WTC11 (cell line): ENCODE measurements at regions not wholly inside any gene's neighbourhood (a gene's known extent, or its start where the extent isn't known, plus 50 kb on each side); places are given as distances from the start of the nearest gene placed in this dataset.

Experiments used
- ATAC-seq: fragments of 200-7000 bp; cut with Tn5 transposase; 2 replicates; pipeline ENCODE4 v1.10.0; 2021; ENCODE audit warnings: mild to moderate bottlenecking, moderate library complexity
- CTCF ChIA-PET: fragments of 300-600 bp; sonication (Branson Sonifier 250); formaldehyde crosslinking; loops from one replicate; lab custom pipeline; 2021; ENCODE audit warnings: antibody characterized with exemption; lab: Charles Lee
- POLR2A ChIA-PET: fragments of 350-600 bp; sonication (Branson Sonifier 250); formaldehyde crosslinking; loops from one replicate; lab custom pipeline; 2021; ENCODE audit warnings: antibody characterized with exemption; lab: Charles Lee
- DNase-seq: peaks from one replicate; pipeline ENCODE4 v3.0.0; 2021; ENCODE audit warnings: low spot score
- H3K27ac Mint-ChIP-seq: 2 replicates; pipeline ENCODE4 v1.8.0; 2021; ENCODE audit warnings: mixed read lengths
- H3K27me3 Mint-ChIP-seq: 2 replicates; pipeline ENCODE4 v1.8.0; 2021; ENCODE audit warnings: low read depth, mild to moderate bottlenecking, moderate library complexity, mixed read lengths
- H3K36me3 Mint-ChIP-seq: 2 replicates; pipeline ENCODE4 v1.8.0; 2021; ENCODE audit warnings: mixed read lengths
- H3K4me1 Mint-ChIP-seq: 2 replicates; pipeline ENCODE4 v1.8.0; 2022; ENCODE audit warnings: mixed read lengths
- H3K4me3 Mint-ChIP-seq: 2 replicates; pipeline ENCODE4 v1.8.0; 2021; ENCODE audit warnings: mild to moderate bottlenecking, moderate library complexity, mixed read lengths
- H3K9me3 Mint-ChIP-seq: 2 replicates; pipeline ENCODE4 v1.8.0; 2021; ENCODE audit warnings: mixed read lengths
- ESRRA ChIP-seq: sonication (generic); formaldehyde crosslinking; IDR thresholded peaks from 2 replicates; pipeline ENCODE4 v1.8.1; 2022; ENCODE audit warnings: mild to moderate bottlenecking, missing genetic modification reagents, borderline replicate concordance
- GRHL2 ChIP-seq: fragments of 250-450 bp; sonication (Bioruptor Pico); IDR thresholded peaks from 2 replicates; pipeline ENCODE4 v1.8.0; 2022; ENCODE audit warnings: mild to moderate bottlenecking, moderate library complexity; ENCODE audit not compliant: insufficient replicate concordance, severe bottlenecking
- MAX ChIP-seq: sonication (generic); formaldehyde crosslinking; IDR thresholded peaks from 2 replicates; pipeline ENCODE4 v1.8.0; 2022; ENCODE audit warnings: mild to moderate bottlenecking, missing genetic modification reagents
- NR2C2 ChIP-seq: sonication (generic); formaldehyde crosslinking; IDR thresholded peaks from 2 replicates; pipeline ENCODE4 v1.8.0; 2022; ENCODE audit warnings: mild to moderate bottlenecking, missing genetic modification reagents
- NR3C1 ChIP-seq: sonication (generic); formaldehyde crosslinking; conservative IDR thresholded peaks from 2 replicates; pipeline ENCODE4 v1.8.1; 2023; ENCODE audit warnings: low read depth, mild to moderate bottlenecking, missing genetic modification reagents
- RORB ChIP-seq: fragments of 250-450 bp; sonication (Bioruptor Pico); IDR thresholded peaks from 2 replicates; pipeline ENCODE4 v1.9.0; 2021; ENCODE audit warnings: mild to moderate bottlenecking
- TP53 ChIP-seq: sonication (generic); formaldehyde crosslinking; IDR thresholded peaks from 2 replicates; pipeline ENCODE4 v1.8.1; 2023; ENCODE audit warnings: mild to moderate bottlenecking, missing genetic modification reagents
- USF1 ChIP-seq: sonication (generic); formaldehyde crosslinking; IDR thresholded peaks from 2 replicates; pipeline ENCODE4 v1.8.0; 2022; ENCODE audit warnings: mild to moderate bottlenecking, missing genetic modification reagents
- ZBTB21 ChIP-seq: sonication (generic); formaldehyde crosslinking; IDR thresholded peaks from 2 replicates; pipeline ENCODE4 v1.8.1; 2023; ENCODE audit warnings: mild to moderate bottlenecking, missing genetic modification reagents, borderline replicate concordance
- ZNF138 ChIP-seq: sonication (generic); formaldehyde crosslinking; conservative IDR thresholded peaks from 2 replicates; pipeline ENCODE4 v1.8.1; 2022; ENCODE audit warnings: mild to moderate bottlenecking, moderate library complexity, missing genetic modification reagents
- ZNF232 ChIP-seq: sonication (generic); formaldehyde crosslinking; IDR thresholded peaks from 2 replicates; pipeline ENCODE4 v1.8.0; 2022; ENCODE audit warnings: mild to moderate bottlenecking, missing genetic modification reagents
- ZSCAN18 ChIP-seq: fragments of 250-450 bp; sonication (Bioruptor Pico); IDR thresholded peaks from 2 replicates; pipeline ENCODE4 v2.1.2; 2022; ENCODE audit warnings: mild to moderate bottlenecking, moderate library complexity
- TF ChIP-seq, protein P1 (sequence below): sonication (generic); formaldehyde crosslinking; IDR thresholded peaks from 2 replicates; pipeline ENCODE4 v1.8.0; 2023; ENCODE audit warnings: mild to moderate bottlenecking, missing genetic modification reagents
- TF ChIP-seq, protein P2 (sequence below): fragments of 250-450 bp; sonication (Bioruptor Pico); conservative IDR thresholded peaks from 2 replicates; pipeline ENCODE4 v1.9.0; 2021; ENCODE audit warnings: mild to moderate bottlenecking
- TF ChIP-seq, protein P3 (sequence below): fragments of 200-600 bp; IDR thresholded peaks from 2 replicates; pipeline ENCODE4 v1.8.0; 2022; ENCODE audit warnings: antibody characterized with exemption
- TF ChIP-seq, protein P4 (sequence below): sonication (generic); formaldehyde crosslinking; IDR thresholded peaks from 2 replicates; pipeline ENCODE4 v1.8.1; 2022; ENCODE audit warnings: missing genetic modification reagents, borderline replicate concordance
- TF ChIP-seq, protein P5 (sequence below): sonication (generic); formaldehyde crosslinking; conservative IDR thresholded peaks from 2 replicates; pipeline ENCODE4 v1.8.1; 2022; ENCODE audit warnings: mild to moderate bottlenecking, missing genetic modification reagents
- TF ChIP-seq, protein P6 (sequence below): sonication (generic); formaldehyde crosslinking; IDR thresholded peaks from 2 replicates; pipeline ENCODE4 v1.8.1; 2022; ENCODE audit warnings: low read depth, mild to moderate bottlenecking, moderate library complexity, missing genetic modification reagents, borderline replicate concordance
- TF ChIP-seq, protein P7 (sequence below): sonication (generic); formaldehyde crosslinking; IDR thresholded peaks from 2 replicates; pipeline ENCODE4 v1.8.1; 2023; ENCODE audit warnings: mild to moderate bottlenecking, missing genetic modification reagents

- TF ChIP-seq ESRRA (CRISPR knock-in tag) = no peak
Measured at GRCh38 chr21:34003428-34003827, 70.0 kb upstream of the MRPS6 start (continued).

GRCh38 chr21:34000375-34000774 is 73.0 kb upstream of the MRPS6 start:
- H3K4me3 Mint-ChIP-seq = no peak overlapping the region
- DNase-seq (no peak), ATAC-seq (no peak)
- POLR2A ChIA-PET = no interaction called here
- H3K27ac Mint-ChIP-seq = no peak overlapping the region
- CTCF ChIA-PET = interaction anchor here (1.2 to 2.0 kb wide), 2 partner anchors 76 to 347 kb away, joined by 4 read pairs; no protein-coding TSS in a partner anchor
- TF ChIP-seq GRHL2 = no peak
- TF ChIP-seq MAX (CRISPR knock-in tag) = no peak
- TF ChIP-seq USF1 (CRISPR knock-in tag) = no peak
- TF ChIP-seq ZNF138 (CRISPR knock-in tag) = no peak
- no peak for TF ChIP-seq NR3C1 (CRISPR knock-in tag)
- TF ChIP-seq, protein P1, sequence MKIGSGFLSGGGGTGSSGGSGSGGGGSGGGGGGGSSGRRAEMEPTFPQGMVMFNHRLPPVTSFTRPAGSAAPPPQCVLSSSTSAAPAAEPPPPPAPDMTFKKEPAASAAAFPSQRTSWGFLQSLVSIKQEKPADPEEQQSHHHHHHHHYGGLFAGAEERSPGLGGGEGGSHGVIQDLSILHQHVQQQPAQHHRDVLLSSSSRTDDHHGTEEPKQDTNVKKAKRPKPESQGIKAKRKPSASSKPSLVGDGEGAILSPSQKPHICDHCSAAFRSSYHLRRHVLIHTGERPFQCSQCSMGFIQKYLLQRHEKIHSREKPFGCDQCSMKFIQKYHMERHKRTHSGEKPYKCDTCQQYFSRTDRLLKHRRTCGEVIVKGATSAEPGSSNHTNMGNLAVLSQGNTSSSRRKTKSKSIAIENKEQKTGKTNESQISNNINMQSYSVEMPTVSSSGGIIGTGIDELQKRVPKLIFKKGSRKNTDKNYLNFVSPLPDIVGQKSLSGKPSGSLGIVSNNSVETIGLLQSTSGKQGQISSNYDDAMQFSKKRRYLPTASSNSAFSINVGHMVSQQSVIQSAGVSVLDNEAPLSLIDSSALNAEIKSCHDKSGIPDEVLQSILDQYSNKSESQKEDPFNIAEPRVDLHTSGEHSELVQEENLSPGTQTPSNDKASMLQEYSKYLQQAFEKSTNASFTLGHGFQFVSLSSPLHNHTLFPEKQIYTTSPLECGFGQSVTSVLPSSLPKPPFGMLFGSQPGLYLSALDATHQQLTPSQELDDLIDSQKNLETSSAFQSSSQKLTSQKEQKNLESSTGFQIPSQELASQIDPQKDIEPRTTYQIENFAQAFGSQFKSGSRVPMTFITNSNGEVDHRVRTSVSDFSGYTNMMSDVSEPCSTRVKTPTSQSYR (CRISPR knock-in tag) = no peak
- TF ChIP-seq, protein P2, sequence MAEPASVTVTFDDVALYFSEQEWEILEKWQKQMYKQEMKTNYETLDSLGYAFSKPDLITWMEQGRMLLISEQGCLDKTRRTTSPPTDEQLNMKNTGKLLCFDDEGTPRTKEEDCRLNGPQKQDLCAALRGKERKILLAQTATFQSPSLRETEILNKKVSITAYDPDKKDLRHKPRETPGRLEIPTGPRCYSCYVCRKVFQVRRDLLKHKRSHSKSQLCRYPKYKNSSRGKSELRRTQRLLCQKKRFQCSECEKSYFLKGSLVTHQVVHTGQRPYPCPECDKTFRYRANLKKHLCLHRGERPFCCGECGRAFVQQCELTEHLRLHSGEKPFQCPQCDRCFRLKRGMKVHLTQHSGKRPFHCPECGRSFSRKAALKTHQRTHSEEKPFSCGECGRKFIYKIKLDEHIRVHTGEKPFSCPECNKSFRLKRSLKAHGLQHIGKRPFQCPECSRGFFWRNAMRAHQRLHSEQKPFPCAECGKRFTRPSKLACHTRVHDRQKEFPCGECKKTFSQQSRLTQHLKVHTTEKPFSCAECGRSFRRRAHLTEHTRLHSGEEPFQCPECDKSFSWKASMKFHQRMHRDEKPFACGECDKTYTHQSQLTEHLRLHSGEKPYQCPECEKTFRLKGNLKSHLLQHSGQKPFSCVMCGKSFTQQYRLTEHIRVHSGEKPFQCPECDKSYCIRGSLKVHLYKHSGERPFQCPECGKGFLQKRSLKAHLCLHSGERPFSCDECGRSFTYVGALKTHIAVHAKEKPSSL = no peak
- no peak for TF ChIP-seq ZNF232 (CRISPR knock-in tag)
- no peak for TF ChIP-seq ZSCAN18
- TF ChIP-seq, protein P3, sequence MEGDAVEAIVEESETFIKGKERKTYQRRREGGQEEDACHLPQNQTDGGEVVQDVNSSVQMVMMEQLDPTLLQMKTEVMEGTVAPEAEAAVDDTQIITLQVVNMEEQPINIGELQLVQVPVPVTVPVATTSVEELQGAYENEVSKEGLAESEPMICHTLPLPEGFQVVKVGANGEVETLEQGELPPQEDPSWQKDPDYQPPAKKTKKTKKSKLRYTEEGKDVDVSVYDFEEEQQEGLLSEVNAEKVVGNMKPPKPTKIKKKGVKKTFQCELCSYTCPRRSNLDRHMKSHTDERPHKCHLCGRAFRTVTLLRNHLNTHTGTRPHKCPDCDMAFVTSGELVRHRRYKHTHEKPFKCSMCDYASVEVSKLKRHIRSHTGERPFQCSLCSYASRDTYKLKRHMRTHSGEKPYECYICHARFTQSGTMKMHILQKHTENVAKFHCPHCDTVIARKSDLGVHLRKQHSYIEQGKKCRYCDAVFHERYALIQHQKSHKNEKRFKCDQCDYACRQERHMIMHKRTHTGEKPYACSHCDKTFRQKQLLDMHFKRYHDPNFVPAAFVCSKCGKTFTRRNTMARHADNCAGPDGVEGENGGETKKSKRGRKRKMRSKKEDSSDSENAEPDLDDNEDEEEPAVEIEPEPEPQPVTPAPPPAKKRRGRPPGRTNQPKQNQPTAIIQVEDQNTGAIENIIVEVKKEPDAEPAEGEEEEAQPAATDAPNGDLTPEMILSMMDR = no peak
- TF ChIP-seq, protein P4, sequence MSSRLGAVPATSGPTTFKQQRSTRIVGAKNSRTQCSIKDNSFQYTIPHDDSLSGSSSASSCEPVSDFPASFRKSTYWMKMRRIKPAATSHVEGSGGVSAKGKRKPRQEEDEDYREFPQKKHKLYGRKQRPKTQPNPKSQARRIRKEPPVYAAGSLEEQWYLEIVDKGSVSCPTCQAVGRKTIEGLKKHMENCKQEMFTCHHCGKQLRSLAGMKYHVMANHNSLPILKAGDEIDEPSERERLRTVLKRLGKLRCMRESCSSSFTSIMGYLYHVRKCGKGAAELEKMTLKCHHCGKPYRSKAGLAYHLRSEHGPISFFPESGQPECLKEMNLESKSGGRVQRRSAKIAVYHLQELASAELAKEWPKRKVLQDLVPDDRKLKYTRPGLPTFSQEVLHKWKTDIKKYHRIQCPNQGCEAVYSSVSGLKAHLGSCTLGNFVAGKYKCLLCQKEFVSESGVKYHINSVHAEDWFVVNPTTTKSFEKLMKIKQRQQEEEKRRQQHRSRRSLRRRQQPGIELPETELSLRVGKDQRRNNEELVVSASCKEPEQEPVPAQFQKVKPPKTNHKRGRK (CRISPR knock-in tag) = no peak
- TF ChIP-seq ZBTB21 (CRISPR knock-in tag) = no peak
- TF ChIP-seq, protein P5, sequence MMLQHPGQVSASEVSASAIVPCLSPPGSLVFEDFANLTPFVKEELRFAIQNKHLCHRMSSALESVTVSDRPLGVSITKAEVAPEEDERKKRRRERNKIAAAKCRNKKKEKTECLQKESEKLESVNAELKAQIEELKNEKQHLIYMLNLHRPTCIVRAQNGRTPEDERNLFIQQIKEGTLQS (CRISPR knock-in tag) = no peak
- TF ChIP-seq TP53 = no peak
- no peak for TF ChIP-seq RORB
- no peak for TF ChIP-seq NR2C2 (CRISPR knock-in tag)
- TF ChIP-seq, protein P6, sequence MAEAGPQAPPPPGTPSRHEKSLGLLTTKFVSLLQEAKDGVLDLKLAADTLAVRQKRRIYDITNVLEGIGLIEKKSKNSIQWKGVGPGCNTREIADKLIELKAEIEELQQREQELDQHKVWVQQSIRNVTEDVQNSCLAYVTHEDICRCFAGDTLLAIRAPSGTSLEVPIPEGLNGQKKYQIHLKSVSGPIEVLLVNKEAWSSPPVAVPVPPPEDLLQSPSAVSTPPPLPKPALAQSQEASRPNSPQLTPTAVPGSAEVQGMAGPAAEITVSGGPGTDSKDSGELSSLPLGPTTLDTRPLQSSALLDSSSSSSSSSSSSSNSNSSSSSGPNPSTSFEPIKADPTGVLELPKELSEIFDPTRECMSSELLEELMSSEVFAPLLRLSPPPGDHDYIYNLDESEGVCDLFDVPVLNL (CRISPR knock-in tag) = no peak
- TF ChIP-seq, protein P7, sequence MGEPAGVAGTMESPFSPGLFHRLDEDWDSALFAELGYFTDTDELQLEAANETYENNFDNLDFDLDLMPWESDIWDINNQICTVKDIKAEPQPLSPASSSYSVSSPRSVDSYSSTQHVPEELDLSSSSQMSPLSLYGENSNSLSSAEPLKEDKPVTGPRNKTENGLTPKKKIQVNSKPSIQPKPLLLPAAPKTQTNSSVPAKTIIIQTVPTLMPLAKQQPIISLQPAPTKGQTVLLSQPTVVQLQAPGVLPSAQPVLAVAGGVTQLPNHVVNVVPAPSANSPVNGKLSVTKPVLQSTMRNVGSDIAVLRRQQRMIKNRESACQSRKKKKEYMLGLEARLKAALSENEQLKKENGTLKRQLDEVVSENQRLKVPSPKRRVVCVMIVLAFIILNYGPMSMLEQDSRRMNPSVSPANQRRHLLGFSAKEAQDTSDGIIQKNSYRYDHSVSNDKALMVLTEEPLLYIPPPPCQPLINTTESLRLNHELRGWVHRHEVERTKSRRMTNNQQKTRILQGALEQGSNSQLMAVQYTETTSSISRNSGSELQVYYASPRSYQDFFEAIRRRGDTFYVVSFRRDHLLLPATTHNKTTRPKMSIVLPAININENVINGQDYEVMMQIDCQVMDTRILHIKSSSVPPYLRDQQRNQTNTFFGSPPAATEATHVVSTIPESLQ (CRISPR knock-in tag) = no peak
- peaks cover 4% of the 10 kb centered on the region; the same call in 1 of the 2 replicates for H3K27me3 Mint-ChIP-seq
- H3K4me1 Mint-ChIP-seq = no peaks in the 10 kb centered on the region
- H3K9me3 Mint-ChIP-seq = peaks cover 20% of the 10 kb centered on the region
- H3K36me3 Mint-ChIP-seq = peaks cover 3% of the 10 kb centered on the region
